ENCODE measurements at regions not wholly inside any gene's neighbourhood (a gene's known extent, or its start where the extent isn't known, plus 50 kb on each side); places are given as distances from the start of the nearest gene placed in this dataset.
"Not testable (repeated sequence)": the region's sequence is repeated elsewhere in the genome, so short reads cannot be mapped to it uniquely, and the experiment has no call there.

- ChIA-PET CTCF (no interaction called here), POLR2A (no interaction called here)
- no peak for TF ChIP-seq CTCF (IDR thresholded peaks at IDR 0.05; ENCODE audit: control extremely low read depth, extremely low read depth, low read depth, missing control alignments)
- no peak for DNase-seq (ENCODE audit: extremely low spot score)
Measured at GRCh38 chr7:94803821-94804220, 103.6 kb upstream of the PPP1R9A start.

- POLR2A ChIA-PET; DNase-seq (ENCODE audit: extremely low spot score); CTCF ChIA-PET: not testable (repeated sequence)
Measured at GRCh38 chr7:94808673-94809072, 98.7 kb upstream of the PPP1R9A start.

- ChIA-PET POLR2A (no interaction called here), CTCF (no interaction called here)
- no peak for DNase-seq (ENCODE audit: extremely low spot score)
- no peak for TF ChIP-seq CTCF (IDR thresholded peaks at IDR 0.05; ENCODE audit: control extremely low read depth, extremely low read depth, low read depth, missing control alignments)
Measured at GRCh38 chr7:94810496-94810895, 96.9 kb upstream of the PPP1R9A start.

- no peak for TF ChIP-seq CTCF (IDR thresholded peaks at IDR 0.05; ENCODE audit: control extremely low read depth, extremely low read depth, low read depth, missing control alignments)
- no peak for DNase-seq (ENCODE audit: extremely low spot score)
- CTCF ChIA-PET = no interaction called here
- POLR2A ChIA-PET = no interaction called here
Measured at GRCh38 chr7:94813917-94814316, 93.5 kb upstream of the PPP1R9A start.

- TF ChIP-seq CTCF (IDR thresholded peaks at IDR 0.05; ENCODE audit: control extremely low read depth, extremely low read depth, low read depth, missing control alignments) = no peak
- POLR2A ChIA-PET = no interaction called here
- DNase-seq (ENCODE audit: extremely low spot score) = no peak
- CTCF ChIA-PET = no interaction called here
Measured at GRCh38 chr7:94823947-94824346, 83.4 kb upstream of the PPP1R9A start.

- DNase-seq (ENCODE audit: extremely low spot score) = no peak
- POLR2A ChIA-PET = no interaction called here
- CTCF ChIA-PET = no interaction called here
- TF ChIP-seq CTCF (IDR thresholded peaks at IDR 0.05; ENCODE audit: control extremely low read depth, extremely low read depth, low read depth, missing control alignments) = no peak
Measured at GRCh38 chr7:94829987-94830386, 77.4 kb upstream of the PPP1R9A start.

GRCh38 chr7:94832051-94832450, 75.3 kb upstream of the PPP1R9A start:
- no peak for DNase-seq (ENCODE audit: extremely low spot score)
- TF ChIP-seq CTCF (IDR thresholded peaks at IDR 0.05; ENCODE audit: control extremely low read depth, extremely low read depth, low read depth, missing control alignments) = no peak
- ChIA-PET CTCF (interaction anchor here (1.0 to 1.5 kb wide), 2 partner anchors 9 to 25 kb away, joined by 3 read pairs; no protein-coding TSS in a partner anchor), POLR2A (no interaction called here)
